ENCODE measurements at regions not wholly inside any gene's neighbourhood (a gene's known extent, or its start where the extent isn't known, plus 50 kb on each side); places are given as distances from the start of the nearest gene placed in this dataset.

DNA sequence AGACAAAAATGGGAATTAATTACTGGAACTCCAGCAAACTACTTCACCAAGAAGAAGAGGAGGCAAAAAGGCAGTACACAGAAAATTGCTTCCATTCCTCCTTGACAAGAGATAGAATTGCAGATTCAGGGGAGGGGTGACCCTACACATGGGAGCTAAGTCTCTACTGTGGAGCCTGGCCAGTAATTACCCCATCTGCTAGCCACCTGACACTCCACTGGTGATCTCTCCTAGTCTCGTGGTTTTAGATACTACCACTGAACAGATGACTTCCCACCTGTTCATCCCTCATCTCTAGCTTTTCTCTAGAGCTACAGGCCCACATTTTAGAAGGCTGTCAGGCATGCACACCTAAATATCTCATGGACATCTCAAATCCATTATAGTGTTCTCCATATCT is 224.3 kb upstream of the NR2F2 start:
- DNase-seq (ENCODE audit: low read depth): peak; percentile 79

DNA sequence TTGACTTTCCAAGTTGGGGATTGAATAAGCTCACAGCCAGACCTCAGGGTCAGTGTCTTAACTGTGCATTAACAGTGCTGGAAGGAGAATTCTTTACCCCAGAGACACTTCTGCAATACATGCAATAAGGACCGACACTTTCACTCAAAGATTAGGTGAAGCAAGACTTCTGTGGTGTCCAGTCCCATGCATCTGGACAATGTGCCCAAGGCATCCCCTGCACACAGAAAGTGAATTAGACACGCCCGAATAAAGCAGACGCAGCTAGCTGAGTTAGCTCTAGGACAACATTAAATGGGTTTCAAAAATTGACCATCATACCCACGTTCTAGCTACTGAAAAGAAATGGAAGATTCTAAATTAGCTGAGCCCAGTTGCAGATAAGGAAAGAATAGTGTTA is 223.9 kb upstream of the NR2F2 start:
- no peak for DNase-seq (ENCODE audit: low read depth)

DNA sequence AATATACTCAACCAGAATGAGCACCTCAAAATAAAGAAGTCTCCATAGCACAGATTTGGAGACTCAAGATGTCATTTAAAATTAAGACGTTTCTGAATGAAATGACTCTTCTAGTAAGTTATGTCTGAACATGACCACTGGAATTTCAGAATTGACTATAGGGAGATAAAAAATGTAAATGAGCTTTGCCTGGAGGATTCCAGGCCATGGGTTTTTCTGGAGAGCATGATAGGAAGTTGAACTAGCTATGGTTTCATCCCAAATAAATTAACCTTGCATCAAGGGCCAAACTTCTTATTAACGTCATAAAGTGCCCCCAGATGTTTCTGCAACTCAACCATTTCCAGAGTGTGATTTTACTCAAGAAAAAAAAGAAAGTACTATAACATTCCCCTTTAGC is 222.6 kb upstream of the NR2F2 start:
- DNase-seq (ENCODE audit: low read depth): no peak

DNA sequence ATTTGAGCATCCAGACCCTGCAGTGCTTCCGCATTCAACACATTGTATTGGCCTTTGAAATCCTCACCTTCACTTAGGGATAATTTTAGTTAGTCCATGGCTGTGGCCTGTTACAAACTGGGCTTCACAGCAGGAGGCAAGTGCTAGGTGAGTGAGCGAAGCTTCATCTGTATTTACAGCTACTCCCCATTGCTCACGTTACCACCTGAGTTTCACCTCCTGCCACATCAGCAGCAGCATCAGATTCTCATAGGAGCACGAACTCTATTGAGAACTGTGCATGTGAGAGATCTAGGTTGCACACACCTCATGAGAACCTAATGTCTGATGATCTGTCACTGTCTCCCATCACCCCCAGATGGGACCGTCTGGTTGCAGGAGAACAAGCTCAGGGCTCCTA is 222.1 kb upstream of the NR2F2 start:
- no peak for DNase-seq (ENCODE audit: low read depth)

DNA sequence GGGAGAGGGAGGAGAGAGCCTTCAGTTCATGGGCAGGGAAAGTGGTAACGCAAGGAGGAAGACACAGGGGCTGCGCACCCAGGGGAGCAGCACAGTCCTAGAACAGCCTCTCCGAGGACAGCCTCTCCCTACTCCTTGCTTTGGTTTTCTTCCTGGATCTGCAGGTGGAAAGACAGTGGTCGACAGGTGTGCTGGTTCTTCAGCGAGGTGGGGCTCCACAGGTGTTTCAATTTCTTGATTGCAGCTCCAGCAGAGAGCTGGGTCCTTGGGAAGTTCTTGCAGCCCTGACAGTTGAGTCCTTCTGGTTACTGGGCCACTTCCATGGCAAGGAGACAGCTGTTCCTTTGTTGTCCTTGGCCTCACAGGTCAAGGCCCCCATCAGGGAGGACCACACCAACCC is 220.7 kb upstream of the NR2F2 start:
- DNase-seq (ENCODE audit: low read depth): no peak

DNA sequence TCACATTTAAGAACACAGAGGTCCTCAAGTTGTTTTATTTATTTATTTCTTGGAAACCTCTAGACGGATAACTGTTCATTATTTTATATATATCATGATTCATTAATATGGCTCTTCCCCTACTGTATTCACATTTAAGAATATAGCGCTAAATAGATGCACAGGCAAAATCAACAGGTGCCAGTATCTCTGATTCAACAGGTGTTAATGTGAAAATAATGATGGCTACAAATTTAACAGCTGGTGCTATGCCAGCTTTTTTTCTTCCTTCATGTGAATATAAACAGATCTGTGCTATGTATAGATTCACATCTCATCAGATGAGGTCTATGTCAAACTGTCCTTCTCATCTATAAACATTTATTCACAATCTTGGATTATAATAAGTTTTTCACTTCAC is 218.5 kb upstream of the NR2F2 start:
- peak; percentile 28 for DNase-seq (ENCODE audit: low read depth)

DNA sequence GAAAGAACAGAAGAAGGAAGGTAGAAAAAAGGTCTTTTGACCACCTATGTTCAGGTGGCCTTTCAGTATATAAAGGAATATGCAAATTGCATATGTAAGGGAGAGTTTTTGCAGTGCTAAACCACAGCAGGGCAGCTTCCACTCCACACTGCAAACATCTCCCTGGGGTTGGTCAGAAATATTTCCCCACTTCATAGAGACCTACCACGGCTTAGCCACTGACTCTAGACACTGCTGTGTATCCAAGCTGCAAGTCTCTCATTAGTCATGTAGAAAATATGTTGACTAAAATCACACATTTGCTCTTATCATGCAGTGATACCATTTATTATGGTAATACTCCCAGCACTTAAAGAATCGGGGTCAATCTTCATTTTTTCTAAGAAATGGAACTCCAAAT is 214.9 kb upstream of the NR2F2 start:
- peak; percentile 22 for DNase-seq (ENCODE audit: low read depth)

DNA sequence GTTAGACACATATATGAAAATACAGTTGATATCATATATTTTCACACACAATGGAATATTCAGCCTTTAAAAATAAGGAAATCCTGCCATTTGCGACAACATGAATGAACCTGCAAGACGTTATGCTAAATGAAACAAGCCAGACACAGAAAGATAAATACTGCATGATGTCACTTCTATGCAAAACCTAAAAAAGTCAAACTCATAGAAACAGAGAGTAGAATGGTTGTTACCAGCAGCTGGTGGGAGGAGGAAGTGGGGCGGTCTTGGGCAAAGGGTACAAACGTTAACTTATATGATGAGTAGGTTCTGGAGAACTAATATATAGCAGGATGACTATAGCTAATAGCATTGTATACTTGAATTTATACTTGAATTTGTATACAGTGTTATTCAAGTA is 213.2 kb upstream of the NR2F2 start:
- DNase-seq (ENCODE audit: low read depth): no peak

DNA sequence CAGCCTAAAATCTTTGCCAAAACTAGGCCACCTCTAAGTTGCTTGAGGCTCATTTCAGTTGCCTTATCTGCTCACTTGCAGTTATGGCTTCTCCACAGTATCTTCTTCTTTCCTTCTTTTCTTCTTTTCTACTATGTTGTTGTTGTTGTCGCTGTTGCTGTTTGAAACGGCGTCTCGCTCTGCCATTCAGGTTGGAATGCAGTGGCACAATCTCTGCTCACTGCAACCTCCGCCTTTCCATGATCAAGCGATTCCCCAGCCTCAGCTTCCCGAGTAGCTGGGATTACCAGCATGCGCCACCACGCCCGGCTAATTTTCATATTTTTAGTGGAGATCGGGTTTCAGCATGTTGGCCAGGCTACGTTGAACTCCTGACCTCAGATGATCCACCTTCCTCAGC is 210.8 kb upstream of the NR2F2 start:
- DNase-seq (ENCODE audit: low read depth): no peak

DNA sequence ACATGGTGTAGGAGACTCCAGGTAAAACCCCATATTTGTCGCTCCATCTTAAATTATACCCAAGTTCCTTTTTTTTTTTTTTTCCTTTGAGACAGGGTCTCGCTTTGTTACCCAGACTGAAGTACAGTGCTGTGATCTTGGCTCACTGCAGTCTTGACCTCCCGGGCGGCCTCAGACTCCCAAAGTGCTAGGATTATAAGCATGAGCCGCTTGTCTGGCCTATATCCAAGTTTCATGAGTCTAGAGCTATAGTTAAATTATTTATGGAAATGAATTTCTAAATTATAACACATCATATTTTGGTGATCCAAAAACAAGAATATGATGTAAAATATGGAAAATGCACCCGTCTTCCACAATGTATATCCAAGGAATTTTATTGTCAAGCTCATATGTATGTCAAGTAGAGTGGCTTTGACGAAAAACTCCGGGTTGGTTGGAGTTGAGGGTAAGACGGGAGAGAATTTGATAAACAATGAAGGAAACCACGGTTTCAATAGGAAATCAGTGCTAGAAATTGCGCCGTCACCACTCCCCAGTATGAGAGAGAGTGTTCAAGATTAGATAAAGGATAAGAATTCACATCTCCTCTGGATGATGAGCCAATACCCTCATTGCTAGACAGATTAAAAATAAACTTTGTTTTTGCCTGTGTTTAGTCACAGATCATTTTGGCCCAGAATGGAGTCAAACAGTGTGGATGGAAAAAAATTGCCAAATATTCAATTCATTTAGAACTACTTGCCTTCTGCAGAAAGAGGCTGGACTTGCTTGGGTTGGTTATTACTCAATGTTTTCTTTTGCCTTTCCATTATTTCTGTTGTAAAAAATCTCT is 209.2 kb upstream of the NR2F2 start:
- no peak for DNase-seq (ENCODE audit: low read depth)

DNA sequence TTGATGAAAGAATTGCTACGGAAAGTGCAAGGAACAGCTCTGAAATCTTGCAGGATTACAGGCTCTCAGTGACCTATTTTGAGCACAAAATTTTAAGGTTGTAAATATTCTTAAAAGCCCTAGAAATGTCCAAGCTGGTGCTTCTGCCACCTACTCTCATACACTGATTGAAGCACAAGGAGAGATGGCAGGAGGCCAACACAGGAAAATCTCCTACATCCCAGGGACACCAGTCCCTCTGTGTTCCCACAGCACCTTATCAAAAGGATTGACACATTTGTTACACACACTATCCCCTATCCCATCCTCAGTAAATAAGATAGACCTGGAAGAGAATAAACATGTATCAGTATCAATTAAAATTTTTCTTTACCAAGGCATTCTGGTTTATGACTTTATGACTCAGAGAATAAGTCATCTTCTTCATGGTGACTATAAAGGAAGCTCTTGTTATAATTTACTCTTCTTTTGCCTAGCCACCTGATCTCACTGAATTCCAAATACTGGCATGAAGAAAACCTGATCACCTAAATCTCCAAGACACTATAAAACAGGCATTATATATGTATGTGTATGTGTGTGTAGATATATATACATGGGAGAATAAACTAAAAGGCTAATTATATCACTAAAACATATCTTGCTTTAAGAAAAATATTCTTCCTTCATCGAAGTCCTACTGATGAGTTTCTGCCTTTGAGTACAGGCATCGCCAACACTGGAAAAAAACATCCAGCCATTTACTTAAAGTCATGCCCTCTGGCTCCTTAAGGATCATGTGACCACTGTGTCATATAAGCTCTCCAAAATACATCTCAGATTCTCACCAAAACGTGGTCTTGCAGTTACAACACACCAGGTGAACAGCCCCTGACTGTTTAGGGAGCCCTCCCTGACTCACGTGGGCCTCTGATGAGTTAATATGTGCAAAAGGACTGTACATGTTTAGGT is 208.1 kb upstream of the NR2F2 start:
- no peak for DNase-seq (ENCODE audit: low read depth)

DNA sequence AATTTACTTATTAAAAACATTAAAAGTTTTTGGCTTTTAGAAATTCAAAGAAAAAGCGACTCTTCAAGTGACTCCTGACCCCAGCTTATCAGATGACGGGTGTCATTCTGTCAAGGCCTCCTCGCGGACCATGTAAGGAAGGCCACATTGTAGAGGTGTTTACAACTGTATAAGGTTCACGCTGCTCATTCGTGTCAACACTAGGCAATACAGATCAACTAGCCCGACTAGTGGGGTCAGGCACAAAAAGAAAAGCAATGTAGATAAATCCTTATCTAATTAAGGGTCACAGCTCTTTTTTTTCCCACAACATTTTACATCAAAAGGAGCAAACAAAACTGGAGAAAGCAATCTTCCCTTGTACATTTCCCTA is 207.5 kb upstream of the NR2F2 start:
- DNase-seq (ENCODE audit: low read depth): no peak

DNA sequence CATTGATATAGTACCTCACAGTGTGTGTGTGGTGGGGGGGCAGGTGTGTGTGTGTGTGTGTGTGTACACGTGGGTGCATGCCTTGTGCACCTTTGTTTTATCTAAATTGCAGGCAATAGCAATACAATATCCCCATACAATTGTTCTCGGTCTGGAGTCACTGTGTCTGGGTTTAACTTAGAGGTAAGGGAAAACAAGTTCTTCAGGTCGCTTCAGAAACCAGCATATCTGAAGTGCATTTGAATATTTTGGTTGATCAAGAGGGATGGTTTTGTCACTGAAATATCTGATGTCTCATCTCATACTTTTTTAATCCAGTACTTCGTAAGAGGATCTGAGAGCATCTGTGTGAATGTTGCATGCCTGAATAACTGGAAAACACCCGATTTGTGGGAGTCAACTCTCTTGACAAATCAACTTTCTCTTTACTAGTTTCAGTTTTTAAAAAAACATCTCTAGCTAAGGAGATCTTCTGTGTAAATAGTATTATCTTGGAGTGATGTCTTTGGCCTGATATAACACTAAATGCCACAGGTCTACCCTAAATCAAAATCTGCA is 206.8 kb upstream of the NR2F2 start:
- DNase-seq (ENCODE audit: low read depth): no peak

DNA sequence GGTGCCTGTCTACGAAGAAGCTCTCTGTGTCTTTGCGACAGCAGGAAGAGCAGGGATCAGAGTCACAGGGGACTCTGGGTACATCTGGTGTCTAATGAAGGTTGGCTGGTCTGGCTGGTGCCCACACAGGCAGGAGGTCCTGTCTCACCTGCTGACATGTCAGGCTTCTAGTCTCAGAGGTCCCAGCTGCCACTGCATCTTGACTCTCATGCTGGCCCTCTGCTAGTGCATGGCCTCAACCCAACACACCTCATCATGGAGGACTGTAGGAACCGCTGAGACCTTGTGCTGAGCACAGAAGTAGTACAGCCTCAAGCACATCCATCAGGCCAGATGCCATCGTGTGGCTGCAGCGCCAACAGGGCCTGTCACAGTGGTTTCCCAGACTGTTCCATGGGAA is 206.1 kb upstream of the NR2F2 start:
- no peak for DNase-seq (ENCODE audit: low read depth)

DNA sequence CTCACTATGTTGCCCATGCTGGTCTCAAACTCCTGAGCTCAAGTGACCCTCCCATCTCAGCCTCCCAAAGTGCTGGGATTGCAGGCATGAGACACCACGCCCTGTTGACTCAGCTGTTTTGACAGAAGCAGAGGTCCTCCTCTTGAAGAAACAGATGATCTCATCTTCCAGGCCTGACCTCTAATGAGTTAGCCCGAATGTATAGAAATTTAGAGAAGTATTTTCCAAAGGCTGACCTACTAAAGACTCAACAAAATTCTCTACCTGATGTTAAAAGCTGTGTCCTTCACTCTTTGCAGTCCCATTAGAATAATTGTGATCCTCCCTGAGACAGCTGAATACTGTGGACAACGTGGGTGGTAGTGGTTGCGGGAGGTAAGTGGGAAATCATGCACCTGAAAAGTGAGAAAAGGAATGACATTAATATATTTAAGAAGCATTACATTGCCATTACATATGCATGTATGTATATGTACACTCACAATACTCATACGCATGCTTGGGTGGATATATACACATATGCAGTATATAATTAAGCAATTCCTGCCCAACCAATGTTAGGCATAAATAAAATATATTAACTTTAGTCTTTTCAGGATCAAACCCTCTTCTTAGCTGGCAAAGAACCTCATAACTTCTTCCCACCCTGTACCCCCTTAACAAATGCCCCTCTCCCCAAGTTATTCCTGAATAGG is 204.6 kb upstream of the NR2F2 start:
- DNase-seq (ENCODE audit: low read depth): no peak

DNA sequence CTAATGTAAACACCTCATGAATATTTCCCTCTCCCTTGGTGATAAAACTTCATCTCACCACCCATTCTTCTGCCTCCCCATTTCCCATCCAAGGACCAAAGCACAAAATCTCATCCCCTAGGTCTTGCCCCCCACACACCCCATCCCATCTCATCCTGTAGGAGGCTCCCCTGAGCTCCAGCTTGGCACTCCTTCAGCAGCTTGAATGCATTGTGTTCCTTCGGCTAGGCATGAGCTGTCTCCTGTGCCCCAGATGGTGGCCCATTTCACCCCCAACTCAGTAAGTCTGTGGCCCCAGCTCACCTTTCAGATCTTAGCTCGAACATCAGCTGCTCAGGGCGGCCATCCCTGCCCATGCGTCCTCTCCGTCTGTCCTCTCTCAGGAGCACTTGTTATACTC is 203.6 kb upstream of the NR2F2 start:
- no peak for DNase-seq (ENCODE audit: low read depth)

DNA sequence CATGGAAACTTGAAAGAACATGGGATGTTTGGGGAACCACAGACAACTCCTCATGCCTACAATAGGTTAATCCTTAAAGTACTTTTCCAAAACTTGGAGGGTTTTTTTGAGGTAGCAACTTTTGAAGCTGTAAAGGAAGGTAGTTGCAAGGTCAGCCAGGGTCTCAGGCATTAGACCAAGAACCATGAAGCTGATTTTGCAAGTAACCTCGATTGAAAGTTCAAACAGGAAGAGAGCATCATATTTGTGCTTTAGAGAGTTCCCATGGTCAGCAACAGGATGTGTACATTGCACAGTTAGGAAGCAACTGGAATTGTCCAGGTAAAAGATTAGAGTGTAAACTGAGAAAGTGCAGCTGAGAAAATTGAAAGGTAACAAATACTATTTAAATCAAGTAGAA is 199.8 kb upstream of the NR2F2 start:
- no peak for DNase-seq (ENCODE audit: low read depth)

DNA sequence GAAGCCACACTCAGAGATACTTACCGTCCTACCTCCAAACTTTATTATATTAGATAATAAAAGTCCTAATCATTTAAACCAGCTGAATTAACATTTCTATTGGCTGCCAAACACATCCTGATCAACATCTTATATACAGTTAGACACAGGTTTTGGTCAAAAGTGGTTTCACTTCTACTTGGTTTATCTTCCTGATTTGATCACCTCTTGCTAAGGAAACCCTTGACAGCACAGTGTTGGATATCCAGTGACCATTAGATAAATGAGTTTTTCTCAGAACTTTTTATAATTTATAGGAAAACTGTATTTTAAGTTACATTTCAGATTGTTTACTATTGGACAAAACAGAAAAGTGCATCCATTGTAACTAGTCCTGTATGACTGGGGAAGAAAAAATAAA is 198.4 kb upstream of the NR2F2 start:
- DNase-seq (ENCODE audit: low read depth): no peak

DNA sequence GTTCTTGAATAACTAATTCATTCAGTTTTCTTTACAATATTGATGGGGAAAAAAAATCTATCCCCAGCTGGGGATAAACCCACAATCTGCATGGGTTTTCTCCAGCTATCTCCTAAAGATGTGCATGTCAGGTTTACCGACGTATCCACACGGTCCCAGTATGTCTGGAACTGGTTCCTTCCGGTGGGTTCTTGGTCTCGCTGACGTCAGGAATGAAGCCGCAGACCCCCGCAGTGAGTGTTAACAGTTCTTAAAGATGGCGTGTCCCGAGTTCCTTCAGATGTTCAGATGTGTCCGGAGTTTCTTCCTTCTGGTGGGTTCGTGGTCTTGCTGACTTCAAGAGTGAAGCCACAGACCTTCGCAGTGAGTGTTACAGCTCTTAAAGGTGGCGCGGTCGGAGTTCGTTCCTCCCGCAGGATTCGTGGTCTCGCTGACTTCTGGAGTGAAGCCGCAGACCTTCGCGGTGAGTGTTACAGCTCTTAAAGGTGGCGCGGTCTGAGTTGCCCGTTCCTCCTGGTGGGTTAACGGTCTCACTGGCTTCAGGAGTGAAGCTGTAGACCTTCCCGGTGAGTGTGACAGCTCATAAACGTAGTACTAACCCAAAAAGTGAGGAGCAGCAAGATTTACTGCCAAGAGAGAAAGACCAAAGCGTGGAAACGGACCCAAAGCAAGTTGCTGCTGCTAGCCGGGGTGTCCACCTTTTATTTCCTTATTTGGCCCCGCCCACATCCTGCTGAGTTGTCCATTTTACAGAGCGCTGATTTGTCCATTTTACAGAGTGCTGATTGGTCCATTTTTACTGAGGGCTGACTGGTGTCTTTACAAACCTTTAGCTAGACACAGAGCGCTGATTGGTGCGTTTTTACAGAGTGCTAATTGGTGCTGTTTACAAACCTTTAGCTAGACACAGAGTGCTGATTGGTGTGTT is 195.1 kb upstream of the NR2F2 start:
- DNase-seq (ENCODE audit: low read depth): no peak

DNA sequence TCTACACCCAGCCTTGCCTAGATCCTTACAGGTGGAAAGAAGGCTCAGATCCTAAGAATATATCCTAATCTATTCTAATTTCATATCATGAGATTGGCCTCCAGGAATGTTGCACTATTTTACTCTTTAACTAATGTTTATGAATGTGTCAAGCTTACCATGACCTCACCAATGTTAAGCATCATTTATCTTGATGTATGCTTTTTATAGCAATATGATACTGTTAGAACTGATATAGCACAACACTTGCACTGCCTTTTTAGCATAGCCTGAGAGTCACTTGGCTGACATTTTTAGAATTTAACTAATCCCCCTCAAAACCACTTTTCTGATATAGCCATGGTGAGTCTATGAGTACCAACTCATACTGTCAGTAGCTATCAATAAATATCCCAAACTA is 191.5 kb upstream of the NR2F2 start:
- DNase-seq (ENCODE audit: low read depth): no peak

DNA sequence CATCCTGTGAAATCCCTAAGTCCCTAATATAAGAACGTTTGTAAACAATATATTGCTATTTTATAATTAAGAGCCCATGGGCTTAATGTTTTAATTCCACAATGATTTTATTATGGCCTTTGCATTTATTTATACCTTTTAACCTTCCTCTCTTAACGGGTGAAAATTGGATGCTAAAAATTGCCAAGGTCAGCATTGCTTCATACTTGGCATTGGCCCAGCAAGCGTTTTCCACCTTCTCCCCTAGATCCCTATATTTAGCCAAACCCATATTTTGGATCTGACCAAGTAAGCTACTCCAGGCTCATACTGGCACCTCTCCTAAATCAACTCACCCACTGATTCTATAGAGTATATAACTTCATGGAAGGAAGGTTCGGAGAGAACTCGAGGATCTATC is 188.0 kb upstream of the NR2F2 start:
- DNase-seq (ENCODE audit: low read depth): no peak

Measured in myocyte (in vitro differentiated cells).